ENCODE measurements at regions not wholly inside any gene's neighbourhood (a gene's known extent, or its start where the extent isn't known, plus 50 kb on each side); places are given as distances from the start of the nearest gene placed in this dataset.

GRCh38 chr20:58571356-58571692, 56.1 kb upstream of the APCDD1L start:
- DNase-seq (ENCODE audit: low spot score in 2 of 2): no peak
- Histone ChIP-seq H3K9me3 (no peaks in the 10 kb centered on the region), H3K4me3 (no peak overlapping the region), H3K27me3 (peaks cover 28% of the 10 kb centered on the region), H3K4me1 (no peaks in the 10 kb centered on the region), H3K36me3 (no peaks in the 10 kb centered on the region), H3K27ac (no peak overlapping the region)
- TF ChIP-seq, protein P1, sequence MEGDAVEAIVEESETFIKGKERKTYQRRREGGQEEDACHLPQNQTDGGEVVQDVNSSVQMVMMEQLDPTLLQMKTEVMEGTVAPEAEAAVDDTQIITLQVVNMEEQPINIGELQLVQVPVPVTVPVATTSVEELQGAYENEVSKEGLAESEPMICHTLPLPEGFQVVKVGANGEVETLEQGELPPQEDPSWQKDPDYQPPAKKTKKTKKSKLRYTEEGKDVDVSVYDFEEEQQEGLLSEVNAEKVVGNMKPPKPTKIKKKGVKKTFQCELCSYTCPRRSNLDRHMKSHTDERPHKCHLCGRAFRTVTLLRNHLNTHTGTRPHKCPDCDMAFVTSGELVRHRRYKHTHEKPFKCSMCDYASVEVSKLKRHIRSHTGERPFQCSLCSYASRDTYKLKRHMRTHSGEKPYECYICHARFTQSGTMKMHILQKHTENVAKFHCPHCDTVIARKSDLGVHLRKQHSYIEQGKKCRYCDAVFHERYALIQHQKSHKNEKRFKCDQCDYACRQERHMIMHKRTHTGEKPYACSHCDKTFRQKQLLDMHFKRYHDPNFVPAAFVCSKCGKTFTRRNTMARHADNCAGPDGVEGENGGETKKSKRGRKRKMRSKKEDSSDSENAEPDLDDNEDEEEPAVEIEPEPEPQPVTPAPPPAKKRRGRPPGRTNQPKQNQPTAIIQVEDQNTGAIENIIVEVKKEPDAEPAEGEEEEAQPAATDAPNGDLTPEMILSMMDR (IDR thresholded peaks at IDR 0.05): no peak
- no peak for TF ChIP-seq EP300 (IDR thresholded peaks at IDR 0.05)
- TF ChIP-seq POLR2A (IDR thresholded peaks at IDR 0.05): no peak
- no peak for TF ChIP-seq POLR2AphosphoS5 (IDR thresholded peaks at IDR 0.05)
- WGBS: 66% methylated on average over 2 of the region's 2 CpGs

GRCh38 chr20:58570204-58570859, 55.1 kb upstream of the APCDD1L start:
- Histone ChIP-seq H3K4me1 (no peaks in the 10 kb centered on the region), H3K27ac (no peak overlapping the region), H3K9me3 (no peaks in the 10 kb centered on the region), H3K27me3 (peaks cover 24% of the 10 kb centered on the region), H3K36me3 (no peaks in the 10 kb centered on the region), H3K4me3 (no peak overlapping the region)
- 50% methylated on average over 15 of the region's 15 CpGs for WGBS
- DNase-seq (ENCODE audit: low spot score in 2 of 2): no peak
- TF ChIP-seq POLR2AphosphoS5 (IDR thresholded peaks at IDR 0.05) (no peak), EP300 (IDR thresholded peaks at IDR 0.05) (no peak), POLR2A (IDR thresholded peaks at IDR 0.05) (no peak)
- TF ChIP-seq, protein P1 (IDR thresholded peaks at IDR 0.05): no peak

- TF ChIP-seq POLR2A (IDR thresholded peaks at IDR 0.05): no peak
- no peak for DNase-seq (ENCODE audit: low spot score in 2 of 2)
Measured at GRCh38 chr20:58569241-58570125, 54.3 kb upstream of the APCDD1L start.

DNA sequence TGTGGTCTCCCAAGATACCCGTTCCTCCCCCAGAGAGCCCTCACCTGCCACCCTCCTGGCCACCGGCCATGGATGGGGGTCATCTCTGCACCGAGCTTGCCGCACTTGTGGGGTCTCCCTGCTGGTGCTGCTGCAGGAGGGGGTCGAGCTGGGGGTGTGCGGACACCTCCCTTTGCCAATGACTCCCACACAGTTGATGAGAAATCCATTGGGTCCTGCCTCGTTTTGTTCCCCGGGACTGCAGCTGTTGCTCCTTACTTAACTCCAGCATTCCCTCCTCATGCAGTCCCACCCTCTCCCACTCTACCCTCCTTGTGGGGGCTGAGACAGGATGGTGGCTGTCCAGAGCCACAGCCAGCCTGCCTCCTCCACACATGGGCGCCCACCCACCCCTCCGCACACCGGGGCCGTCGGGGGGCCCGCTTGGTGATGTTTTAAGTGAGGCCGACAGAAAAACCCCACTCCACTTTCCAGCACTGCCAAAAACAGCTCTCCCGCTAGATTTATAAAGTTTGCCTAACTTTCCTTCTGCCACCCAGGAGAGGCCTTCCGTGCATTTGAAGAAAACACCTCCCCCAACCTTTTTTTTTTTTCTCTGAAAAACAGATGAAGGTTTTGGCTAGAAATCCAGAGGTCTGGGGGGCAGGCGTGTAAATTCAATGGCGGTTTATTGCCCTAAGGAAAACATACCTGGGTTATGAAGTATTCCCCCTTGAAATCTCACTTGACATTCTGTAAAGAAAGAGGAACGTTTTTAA, 53.5 kb upstream of the APCDD1L start:
- TF ChIP-seq, protein P1 (IDR thresholded peaks at IDR 0.05): no peak
- TF ChIP-seq EP300 (IDR thresholded peaks at IDR 0.05): no peak
- TF ChIP-seq POLR2AphosphoS5 (IDR thresholded peaks at IDR 0.05): no peak
- TF ChIP-seq POLR2A (IDR thresholded peaks at IDR 0.05): no peak
- no peak for DNase-seq (ENCODE audit: low spot score in 2 of 2)
- Histone ChIP-seq H3K27ac (no peak overlapping the region), H3K9me3 (no peaks in the 10 kb centered on the region), H3K27me3 (peaks cover 24% of the 10 kb centered on the region), H3K4me3 (no peak overlapping the region), H3K4me1 (no peaks in the 10 kb centered on the region), H3K36me3 (no peaks in the 10 kb centered on the region)
- WGBS: 40% methylated on average over 18 of the region's 20 CpGs

More at GRCh38 chr20:58569241-58570125, 54.3 kb upstream of the APCDD1L start:
- H3K27me3 ChIP-seq: peaks cover 24% of the 10 kb centered on the region
- H3K27ac ChIP-seq: no peak overlapping the region
- no peaks in the 10 kb centered on the region for H3K9me3 ChIP-seq
- no peak overlapping the region for H3K4me3 ChIP-seq
- 75% methylated on average over 28 of the region's 28 CpGs for WGBS
- no peaks in the 10 kb centered on the region for H3K36me3 ChIP-seq
- no peaks in the 10 kb centered on the region for H3K4me1 ChIP-seq

GRCh38 chr20:58568126-58568482, 52.9 kb upstream of the APCDD1L start:
- H3K27ac ChIP-seq: no peak overlapping the region
- WGBS: 62% methylated on average over 9 of the region's 10 CpGs
- no peaks in the 10 kb centered on the region for H3K9me3 ChIP-seq
- H3K4me3 ChIP-seq: no peak overlapping the region
- DNase-seq (ENCODE audit: low spot score in 2 of 2): no peak
- H3K27me3 ChIP-seq: peaks cover 24% of the 10 kb centered on the region
- no peaks in the 10 kb centered on the region for H3K4me1 ChIP-seq
- H3K36me3 ChIP-seq: no peaks in the 10 kb centered on the region
- TF ChIP-seq EP300 (IDR thresholded peaks at IDR 0.05): no peak
- no peak for TF ChIP-seq POLR2AphosphoS5 (IDR thresholded peaks at IDR 0.05)
- TF ChIP-seq, protein P1 (IDR thresholded peaks at IDR 0.05): no peak
- no peak for TF ChIP-seq POLR2A (IDR thresholded peaks at IDR 0.05)

All from suprapubic skin (tissue), 4 donors.